ENCODE measurements at regions not wholly inside any gene's neighbourhood (a gene's known extent, or its start where the extent isn't known, plus 50 kb on each side); places are given as distances from the start of the nearest gene placed in this dataset.

GRCh38 chr12:105803292-105803691 lies 335.5 kb downstream of the NUAK1 start:
- DNase-seq (ENCODE audit: low spot score), result no peak

- peak; percentile 72 for DNase-seq (ENCODE audit: low spot score)
Measured at GRCh38 chr12:105804591-105805265, 334.0 kb downstream of the NUAK1 start.

GRCh38 chr12:105805730-105806399 lies 332.9 kb downstream of the NUAK1 start:
- no peak for DNase-seq (ENCODE audit: low spot score)

GRCh38 chr12:105806400-105806770 lies 332.4 kb downstream of the NUAK1 start:
- DNase-seq (ENCODE audit: low spot score), result no peak

GRCh38 chr12:105812366-105812765 lies 326.4 kb downstream of the NUAK1 start:
- peak; percentile 32 for DNase-seq (ENCODE audit: low spot score)

- DNase-seq (ENCODE audit: low spot score), result no peak
Measured at GRCh38 chr12:105813201-105813600, 325.6 kb downstream of the NUAK1 start.

- peak; percentile 25 for DNase-seq (ENCODE audit: low spot score)
Measured at GRCh38 chr12:105814283-105814682, 324.5 kb downstream of the NUAK1 start.

GRCh38 chr12:105819549-105819948 lies 319.2 kb downstream of the NUAK1 start:
- DNase-seq (ENCODE audit: low spot score), result no peak

GRCh38 chr12:105820429-105821125 lies 318.2 kb downstream of the NUAK1 start:
- no peak for DNase-seq (ENCODE audit: low spot score)

GRCh38 chr12:105822131-105823105 lies 316.3 kb downstream of the NUAK1 start:
- no peak for DNase-seq (ENCODE audit: low spot score)

GRCh38 chr12:105823810-105824209 lies 314.9 kb downstream of the NUAK1 start:
- DNase-seq (ENCODE audit: low spot score), result no peak

- no peak for DNase-seq (ENCODE audit: low spot score)
Measured at GRCh38 chr12:105825141-105825540, 313.6 kb downstream of the NUAK1 start.

- DNase-seq (ENCODE audit: low spot score), result no peak
Measured at GRCh38 chr12:105831372-105831771, 307.4 kb downstream of the NUAK1 start.

- DNase-seq (ENCODE audit: low spot score), result no peak
Measured at GRCh38 chr12:105832021-105832420, 306.7 kb downstream of the NUAK1 start.

- no peak for DNase-seq (ENCODE audit: low spot score)
Measured at GRCh38 chr12:105832806-105833205, 305.9 kb downstream of the NUAK1 start.

GRCh38 chr12:105834496-105834895 lies 304.3 kb downstream of the NUAK1 start:
- DNase-seq (ENCODE audit: low spot score), result no peak

- no peak for DNase-seq (ENCODE audit: low spot score)
Measured at GRCh38 chr12:105835580-105836241, 303.0 kb downstream of the NUAK1 start.

GRCh38 chr12:105836242-105836622 lies 302.5 kb downstream of the NUAK1 start:
- no peak for DNase-seq (ENCODE audit: low spot score)

GRCh38 chr12:105839629-105840127 lies 299.1 kb downstream of the NUAK1 start:
- no peak for DNase-seq (ENCODE audit: low spot score)

- no peak for DNase-seq (ENCODE audit: low spot score)
Measured at GRCh38 chr12:105840384-105840783, 298.4 kb downstream of the NUAK1 start.

- DNase-seq (ENCODE audit: low spot score), result no peak
Measured at GRCh38 chr12:105841840-105842239, 296.9 kb downstream of the NUAK1 start.

All from cerebellar cortex (tissue), 1 donor.